CD4-positive, alpha-beta T cell (primary cell): ENCODE measurements at regions not wholly inside any gene's neighbourhood (a gene's known extent, or its start where the extent isn't known, plus 50 kb on each side); places are given as distances from the start of the nearest gene placed in this dataset.

Experiments used
- ATAC-seq: fragments of 200-7000 bp; cut with Tn5 transposase; one replicate; pipeline ENCODE4 v1.10.0; 2022; ENCODE audit warnings: mild to moderate bottlenecking; ENCODE audit not compliant: poor library complexity
- CTCF ChIA-PET: fragments of 350-600 bp; sonication (Branson Sonifier 250); formaldehyde crosslinking; loops from one replicate; lab custom pipeline; 2021; ENCODE audit warnings: antibody characterized with exemption, inconsistent platforms; lab: Charles Lee
- POLR2A ChIA-PET: fragments of 350-600 bp; sonication (Branson Sonifier 250); formaldehyde crosslinking; loops from one replicate; lab custom pipeline; 2021; ENCODE audit warnings: antibody characterized with exemption, inconsistent platforms; lab: Charles Lee
- DNase-seq, 14 experiments: peaks; one replicate each; pipeline ENCODE4 v3.0.0-alpha.2; 2013 to 2020; ENCODE audit warnings: mixed read lengths in 2 of 14
- H3K27ac ChIP-seq, 2 donors: one replicate each; pipeline versions ENCODE4 v1.5.1 to v1.7.0; 2013; ENCODE audit warnings: low read length in 2 of 2, low read depth in 1 of 2, mild to moderate bottlenecking in 1 of 2
- H3K27me3 ChIP-seq, 2 experiments: 1 replicate in 1 of 2; 2 replicates in 1 of 2; pipeline versions ENCODE4 v1.6.1 to v1.7.0; 2013; ENCODE audit warnings: low read length in 2 of 2, control low read depth in 1 of 2, mild to moderate bottlenecking in 1 of 2, moderate library complexity in 1 of 2; ENCODE audit not compliant: insufficient read depth in 2 of 2, control insufficient read depth in 1 of 2
- H3K36me3 ChIP-seq: one replicate; pipeline ENCODE4 v1.6.1; 2013; ENCODE audit warnings: low read length, control low read depth; ENCODE audit not compliant: insufficient read depth
- H3K4me1 ChIP-seq: one replicate; pipeline ENCODE4 v1.6.1; 2013; ENCODE audit warnings: low read length, control low read depth; ENCODE audit not compliant: insufficient read depth
- H3K4me3 ChIP-seq: one replicate; pipeline ENCODE4 v1.5.1; 2013; ENCODE audit warnings: mild to moderate bottlenecking, low read length, moderate library complexity
- H3K9me3 ChIP-seq, 2 experiments: 1 replicate in 1 of 2; 2 replicates in 1 of 2; pipeline versions ENCODE4 v1.6.1 to v1.7.0; 2013; ENCODE audit warnings: low read length in 2 of 2, mild to moderate bottlenecking in 2 of 2, control low read depth in 1 of 2, moderate library complexity in 1 of 2; ENCODE audit not compliant: control insufficient read depth in 1 of 2, insufficient read depth in 1 of 2
- H3K27ac Mint-ChIP-seq: one replicate; pipeline ENCODE4 v1.8.0; 2020; ENCODE audit warnings: mixed read lengths
- H3K27me3 Mint-ChIP-seq: one replicate; pipeline ENCODE4 v1.8.0; 2021; ENCODE audit warnings: mixed read lengths
- H3K36me3 Mint-ChIP-seq: one replicate; pipeline ENCODE4 v1.8.0; 2021; ENCODE audit warnings: low read depth, mixed read lengths
- H3K4me1 Mint-ChIP-seq: one replicate; pipeline ENCODE4 v1.8.0; 2021; ENCODE audit warnings: low read depth, mixed read lengths
- H3K4me3 Mint-ChIP-seq: one replicate; pipeline ENCODE4 v1.8.0; 2020; ENCODE audit warnings: mild to moderate bottlenecking, mixed read lengths
- H3K9me3 Mint-ChIP-seq: one replicate; pipeline ENCODE4 v1.8.0; 2020; ENCODE audit warnings: mixed read lengths
- intact Hi-C, 2 experiments: fragments of 100-400 bp; cut with DNase I in 1 of 2; cut with micrococcal nuclease in 1 of 2; formaldehyde crosslinking; loops; one replicate each; pipeline versions ENCODE4 v1.15.1 to v1.9.0; 2023 to 2025; cut with DNase I, micrococcal nuclease
- TF ChIP-seq, protein P1 (sequence below): fragments of 200-600 bp; IDR thresholded peaks from one replicate; pipeline ENCODE4 v1.8.0; 2022; ENCODE audit warnings: antibody characterized with exemption, mild to moderate bottlenecking

DNA sequence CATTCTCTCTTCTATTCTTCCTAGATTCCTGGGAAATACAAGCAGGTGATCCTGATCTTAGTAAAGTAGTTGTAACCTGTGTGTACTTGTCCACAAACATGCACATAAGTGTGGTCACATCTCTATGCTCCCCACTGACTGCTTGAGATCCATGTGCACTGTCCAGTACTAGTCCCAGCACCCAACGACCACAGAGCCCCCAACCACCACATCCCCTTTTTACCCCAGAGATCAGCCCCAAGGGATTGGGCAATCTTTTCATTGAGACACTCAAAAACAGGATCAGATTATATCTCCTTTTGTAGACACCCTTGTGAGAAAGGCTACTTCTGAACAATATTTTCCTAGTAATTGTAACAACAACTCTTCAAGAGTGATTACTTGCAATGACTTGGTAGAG is 240.6 kb downstream of the ACTL7B start:
- CTCF ChIA-PET: no interaction called here
- H3K4me3 Mint-ChIP-seq: no peak overlapping the region
- H3K27ac ChIP-seq: no peak overlapping the region

DNA sequence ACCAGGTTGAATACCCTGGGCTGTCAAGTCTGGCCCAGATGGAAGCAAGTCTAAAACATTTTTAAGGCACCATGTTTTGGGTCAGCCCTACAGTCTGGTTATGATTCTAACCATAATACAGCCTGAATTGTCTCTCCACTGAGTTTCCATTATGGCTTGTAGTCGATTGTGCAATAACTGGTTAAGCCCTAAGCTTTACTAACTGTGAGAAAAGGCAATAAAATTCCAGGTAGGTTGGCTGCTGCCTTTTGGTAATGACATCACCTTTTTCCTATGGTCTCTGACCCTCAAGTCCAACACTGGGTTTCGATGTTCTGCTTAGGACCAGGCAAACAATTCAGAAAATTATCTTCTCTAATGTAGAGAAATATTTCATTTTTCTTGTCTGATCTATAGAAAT is 243.3 kb downstream of the ACTL7B start:
- Mint-ChIP-seq H3K36me3 (no peaks in the 10 kb centered on the region), H3K4me1 (no peaks in the 10 kb centered on the region), H3K27me3 (peaks cover 6% of the 10 kb centered on the region), H3K4me3 (no peak overlapping the region), H3K9me3 (no peaks in the 10 kb centered on the region), H3K27ac (no peak overlapping the region)
- H3K27ac ChIP-seq: no peak overlapping the region
- intact Hi-C loops: no loop called here
- TF ChIP-seq, protein P1, sequence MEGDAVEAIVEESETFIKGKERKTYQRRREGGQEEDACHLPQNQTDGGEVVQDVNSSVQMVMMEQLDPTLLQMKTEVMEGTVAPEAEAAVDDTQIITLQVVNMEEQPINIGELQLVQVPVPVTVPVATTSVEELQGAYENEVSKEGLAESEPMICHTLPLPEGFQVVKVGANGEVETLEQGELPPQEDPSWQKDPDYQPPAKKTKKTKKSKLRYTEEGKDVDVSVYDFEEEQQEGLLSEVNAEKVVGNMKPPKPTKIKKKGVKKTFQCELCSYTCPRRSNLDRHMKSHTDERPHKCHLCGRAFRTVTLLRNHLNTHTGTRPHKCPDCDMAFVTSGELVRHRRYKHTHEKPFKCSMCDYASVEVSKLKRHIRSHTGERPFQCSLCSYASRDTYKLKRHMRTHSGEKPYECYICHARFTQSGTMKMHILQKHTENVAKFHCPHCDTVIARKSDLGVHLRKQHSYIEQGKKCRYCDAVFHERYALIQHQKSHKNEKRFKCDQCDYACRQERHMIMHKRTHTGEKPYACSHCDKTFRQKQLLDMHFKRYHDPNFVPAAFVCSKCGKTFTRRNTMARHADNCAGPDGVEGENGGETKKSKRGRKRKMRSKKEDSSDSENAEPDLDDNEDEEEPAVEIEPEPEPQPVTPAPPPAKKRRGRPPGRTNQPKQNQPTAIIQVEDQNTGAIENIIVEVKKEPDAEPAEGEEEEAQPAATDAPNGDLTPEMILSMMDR: no peak
- ATAC-seq: no peak
- ChIA-PET CTCF (no interaction called here), POLR2A (no interaction called here)
- H3K4me3 ChIP-seq: no peak overlapping the region
- no peaks in the 10 kb centered on the region for H3K9me3 ChIP-seq
- H3K27me3 ChIP-seq: no peaks in the 10 kb centered on the region
- H3K4me1 ChIP-seq: no peaks in the 10 kb centered on the region
- no peaks in the 10 kb centered on the region for H3K36me3 ChIP-seq
- no peak for DNase-seq

More for the DNA sequence above, 240.6 kb downstream of the ACTL7B start:
- no peak for DNase-seq
- Histone ChIP-seq H3K36me3 (no peaks in the 10 kb centered on the region), H3K4me3 (no peak overlapping the region), H3K27me3 (no peaks in the 10 kb centered on the region), H3K9me3 (no peaks in the 10 kb centered on the region), H3K4me1 (no peaks in the 10 kb centered on the region)
- H3K9me3 Mint-ChIP-seq: no peaks in the 10 kb centered on the region
- no peaks in the 10 kb centered on the region for H3K4me1 Mint-ChIP-seq
- no peak for ATAC-seq
- POLR2A ChIA-PET: no interaction called here
- H3K27ac Mint-ChIP-seq: no peak overlapping the region
- intact Hi-C loops: no loop called here
- H3K36me3 Mint-ChIP-seq: no peaks in the 10 kb centered on the region
- H3K27me3 Mint-ChIP-seq: peaks cover 6% of the 10 kb centered on the region
- TF ChIP-seq, protein P1: no peak

DNA sequence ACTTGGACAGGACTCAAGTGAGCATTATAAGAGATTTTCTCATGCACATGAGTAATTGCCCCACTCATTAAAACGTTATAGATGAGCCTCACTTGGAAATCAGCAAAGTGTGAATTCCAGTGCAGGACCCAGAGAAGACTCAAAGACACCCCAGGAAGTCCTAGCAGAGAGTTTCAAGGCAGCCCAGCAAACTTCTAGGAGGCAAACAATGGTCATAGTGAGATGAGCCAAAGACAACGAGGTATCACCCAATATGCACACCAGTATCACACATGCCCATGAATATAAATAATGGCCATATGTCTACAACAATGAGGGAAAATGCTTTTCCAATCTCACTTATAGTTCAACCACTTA is 245.9 kb downstream of the ACTL7B start:
- Histone ChIP-seq H3K27me3 (no peaks in the 10 kb centered on the region), H3K4me3 (no peak overlapping the region), H3K4me1 (no peaks in the 10 kb centered on the region), H3K36me3 (no peaks in the 10 kb centered on the region), H3K27ac (no peak overlapping the region), H3K9me3 (no peaks in the 10 kb centered on the region)
- ATAC-seq (no peak), DNase-seq (no peak)
- ChIA-PET CTCF (no interaction called here), POLR2A (no interaction called here)
- Mint-ChIP-seq H3K36me3 (no peaks in the 10 kb centered on the region), H3K4me3 (no peak overlapping the region), H3K9me3 (no peaks in the 10 kb centered on the region), H3K27me3 (peaks cover 5% of the 10 kb centered on the region), H3K4me1 (no peaks in the 10 kb centered on the region), H3K27ac (no peak overlapping the region)
- intact Hi-C loops: no loop called here
- TF ChIP-seq, protein P1: no peak
